H54 (cell line): ENCODE measurements at regions not wholly inside any gene's neighbourhood (a gene's known extent, or its start where the extent isn't known, plus 50 kb on each side); places are given as distances from the start of the nearest gene placed in this dataset.

Experiments
- DNase-seq: peaks from one replicate; pipeline ENCODE4 v3.0.0; 2011; ENCODE audit warnings: low spot score, mixed read lengths; ENCODE audit not compliant: insufficient read length
- FAIRE-seq: peaks from 3 replicates; lab custom pipeline; 2011; peaks lifted over from hg19 to GRCh38; lab: Jason Lieb, UNC
- POLR2A ChIP-seq: IDR thresholded peaks from 2 replicates; pipeline ENCODE4 v1.6.1; 2011; ENCODE audit warnings: low read depth, mild to moderate bottlenecking, low read length

DNA sequence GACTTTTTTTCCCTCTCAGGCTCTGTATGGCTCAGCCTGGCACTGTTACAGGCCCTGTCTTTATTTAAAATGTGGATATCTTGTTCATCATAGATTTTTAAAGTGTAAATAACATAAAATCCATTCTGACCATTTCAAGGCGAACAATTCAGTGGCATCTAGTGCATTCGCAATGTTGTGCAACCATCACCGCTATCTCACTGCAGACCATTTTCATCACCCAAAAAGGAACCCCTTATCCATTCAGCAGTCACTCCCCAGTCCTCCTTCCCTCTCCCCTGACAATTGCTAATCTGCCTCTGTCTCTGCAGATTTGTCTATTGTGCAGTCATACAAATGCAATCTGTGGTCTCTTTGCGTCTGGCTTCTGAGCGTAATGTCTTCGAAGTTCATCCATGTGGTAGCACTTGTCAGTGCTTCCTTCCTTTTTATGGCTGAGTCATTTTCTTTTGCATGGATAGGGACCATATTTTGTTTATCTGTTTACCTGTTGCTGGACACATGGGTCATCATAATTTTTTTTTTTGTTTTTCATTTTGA is 148.8 kb upstream of the LHX5 start:
- DNase-seq (no peak), FAIRE-seq (no peak)
- TF ChIP-seq POLR2A: no peak

DNA sequence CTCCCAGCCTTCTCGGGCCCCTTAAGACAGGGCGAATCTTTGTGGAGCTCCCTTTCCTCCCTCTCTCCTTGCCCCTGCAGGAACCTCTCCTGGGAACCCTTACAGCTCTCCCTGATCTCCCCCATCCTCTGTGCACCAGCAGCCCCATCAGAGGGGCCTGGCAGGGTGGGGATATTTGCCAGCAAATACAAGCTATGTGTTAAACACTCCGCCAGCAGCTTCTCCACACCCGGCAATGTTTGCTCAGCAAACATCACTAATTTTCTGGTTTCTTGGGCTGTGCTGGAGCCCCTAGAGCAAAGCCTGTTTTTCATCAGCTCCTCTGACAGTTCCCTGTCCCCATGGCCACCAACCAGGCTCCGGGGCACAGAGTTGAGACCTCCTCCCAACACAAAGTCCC is 147.5 kb upstream of the LHX5 start:
- FAIRE-seq: no peak
- no peak for DNase-seq
- no peak for TF ChIP-seq POLR2A

- no peak for TF ChIP-seq POLR2A
- FAIRE-seq: no peak
- no peak for DNase-seq
Observed at GRCh38 chr12:113613414-113613813, 141.7 kb upstream of the LHX5 start.

DNA sequence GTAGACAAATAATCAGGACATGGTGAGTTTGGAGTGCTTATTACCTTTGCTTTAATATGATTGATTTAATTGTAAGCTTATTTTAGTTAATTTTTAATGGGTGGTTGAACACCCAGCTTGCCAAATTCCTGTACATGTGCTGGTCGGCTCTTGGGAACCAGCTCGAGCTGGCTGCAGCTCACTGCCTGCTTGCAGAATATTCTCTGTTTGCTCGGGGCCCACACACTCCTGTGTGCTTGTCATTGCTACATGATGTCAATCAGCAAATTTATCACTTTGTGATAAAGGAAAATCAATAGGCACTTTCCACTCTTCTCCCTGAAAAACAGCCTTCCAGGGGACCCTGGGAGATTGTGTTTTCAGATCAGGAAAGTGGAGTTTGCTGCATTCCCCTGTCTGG is 141.1 kb upstream of the LHX5 start:
- no peak for FAIRE-seq
- DNase-seq: no peak
- TF ChIP-seq POLR2A: no peak

- FAIRE-seq (no peak), DNase-seq (no peak)
- TF ChIP-seq POLR2A: no peak
Observed at GRCh38 chr12:113612076-113612728, 140.5 kb upstream of the LHX5 start.

- no peak for FAIRE-seq
- TF ChIP-seq POLR2A: no peak
Observed at GRCh38 chr12:113611652-113612051, 140.0 kb upstream of the LHX5 start.

GRCh38 chr12:113610698-113611097 is 139.0 kb upstream of the LHX5 start:
- DNase-seq: no peak
- no peak for TF ChIP-seq POLR2A
- FAIRE-seq: no peak

More at GRCh38 chr12:113611652-113612051, 140.0 kb upstream of the LHX5 start:
- no peak for DNase-seq

GRCh38 chr12:113609692-113610469 is 138.2 kb upstream of the LHX5 start:
- no peak for TF ChIP-seq POLR2A
- no peak for DNase-seq
- no peak for FAIRE-seq

DNA sequence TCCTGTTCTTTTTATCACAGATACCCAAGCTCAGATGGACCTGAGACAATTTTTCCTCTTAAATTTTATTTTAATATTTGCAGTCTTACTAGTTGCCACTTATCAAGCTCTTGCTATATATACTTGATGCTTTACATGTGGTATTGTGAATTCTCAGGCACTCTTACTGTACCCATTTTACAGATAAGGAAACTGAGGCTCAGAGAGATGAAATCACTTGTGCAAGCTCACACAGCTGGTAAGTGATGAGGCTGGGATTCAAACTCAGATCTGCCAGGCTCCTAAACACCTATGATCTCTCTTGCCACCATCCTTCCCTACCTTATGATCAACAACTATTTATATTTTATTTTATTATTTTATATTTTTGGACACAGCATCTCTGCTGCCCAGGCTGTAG is 133.0 kb upstream of the LHX5 start:
- FAIRE-seq (no peak), DNase-seq (no peak)
- TF ChIP-seq POLR2A: no peak

DNA sequence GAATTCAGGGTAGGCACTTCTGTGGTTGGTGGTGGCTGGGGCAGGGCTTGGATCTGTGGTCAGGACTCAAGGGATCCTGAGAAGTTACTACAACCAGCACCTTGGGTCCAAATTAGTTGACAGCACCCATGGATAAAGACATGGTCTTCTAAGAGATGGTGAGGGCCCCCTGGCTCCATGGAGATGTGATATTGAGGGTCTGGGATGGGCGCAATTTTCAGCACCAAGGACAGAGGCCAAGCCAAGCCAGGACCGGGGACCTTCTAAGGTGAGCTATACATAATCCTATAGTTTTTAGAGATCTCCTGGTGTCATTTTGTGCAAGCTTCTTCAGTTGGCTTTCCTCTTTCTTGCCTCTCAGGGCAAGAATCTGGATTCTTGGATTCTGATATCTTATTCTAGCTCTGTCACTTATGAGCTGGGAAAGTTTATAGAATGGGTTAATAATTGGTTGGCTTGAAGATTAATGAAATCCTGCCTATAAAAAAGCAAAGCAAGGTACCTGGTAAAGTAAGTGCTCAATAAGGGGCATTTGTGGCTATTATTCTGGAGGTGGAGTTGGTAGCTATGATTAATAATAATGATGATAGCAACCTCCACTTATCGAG is 130.1 kb upstream of the LHX5 start:
- DNase-seq: no peak
- TF ChIP-seq POLR2A: no peak
- FAIRE-seq: no peak

GRCh38 chr12:113598815-113599406 is 127.2 kb upstream of the LHX5 start:
- TF ChIP-seq POLR2A: no peak
- FAIRE-seq (no peak), DNase-seq (no peak)

DNA sequence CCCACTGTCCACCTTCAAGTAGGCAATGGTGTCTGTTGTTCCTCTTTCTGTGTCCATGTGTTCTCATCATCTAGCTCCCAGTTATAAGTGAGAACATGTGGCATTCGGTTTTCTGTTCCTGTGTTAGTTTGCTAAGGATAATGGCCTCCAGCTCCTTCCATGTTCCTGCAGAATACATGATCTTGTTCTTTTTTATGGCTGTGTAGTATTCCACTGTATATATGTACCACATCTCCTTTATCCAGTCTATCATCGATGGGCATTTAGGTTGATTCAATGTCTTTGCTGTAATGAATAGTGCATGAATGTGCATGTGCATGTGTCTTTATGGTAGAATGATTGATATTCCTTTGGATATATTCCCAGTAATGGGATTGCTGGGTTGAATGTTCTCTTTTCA is 123.3 kb upstream of the LHX5 start:
- DNase-seq (no peak), FAIRE-seq (no peak)
- TF ChIP-seq POLR2A: no peak

DNA sequence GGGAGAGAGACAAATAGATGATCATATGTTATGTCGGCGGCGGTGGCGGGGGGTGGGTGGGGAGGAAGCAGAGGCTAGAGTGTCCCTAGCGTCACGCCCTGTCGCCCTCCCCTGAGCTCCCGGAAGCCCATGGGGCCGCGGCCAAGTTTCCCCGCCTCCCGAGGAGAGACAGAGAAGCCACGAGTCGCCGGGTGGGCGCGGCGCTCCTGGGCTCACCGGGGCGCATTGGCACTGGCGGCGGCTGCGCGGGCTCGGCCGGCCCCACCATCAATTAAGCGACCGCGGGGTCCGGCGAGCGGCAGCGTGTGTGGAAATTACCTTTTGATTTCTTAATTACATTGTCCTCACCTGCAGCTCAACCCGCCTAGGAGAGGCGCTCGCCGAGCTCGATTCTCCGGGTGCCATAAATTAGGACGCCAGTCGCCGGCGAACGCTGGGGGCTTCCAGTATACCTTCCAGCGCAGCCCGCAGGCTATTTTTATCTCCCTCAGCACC is 119.9 kb upstream of the LHX5 start:
- DNase-seq: no peak
- TF ChIP-seq POLR2A: no peak
- no peak for FAIRE-seq

DNA sequence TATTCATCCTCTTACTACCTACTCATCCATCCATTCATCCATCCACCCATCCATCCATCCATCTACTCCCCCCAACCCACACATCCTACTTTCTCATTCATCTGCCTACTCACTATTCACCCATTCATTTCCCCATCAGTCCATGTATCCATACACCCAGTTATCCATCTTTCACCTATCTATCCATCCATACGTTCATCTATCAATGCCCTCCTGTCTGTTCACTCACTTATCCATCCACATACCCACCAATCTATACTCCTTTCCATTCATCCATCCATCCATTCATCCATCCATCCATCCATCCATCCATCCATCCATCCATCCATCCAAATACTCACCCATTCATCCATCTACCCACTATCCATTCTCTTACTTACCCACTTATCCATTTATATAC is 117.8 kb upstream of the LHX5 start:
- no peak for FAIRE-seq
- no peak for TF ChIP-seq POLR2A
- DNase-seq: no peak

- DNase-seq: no peak
- no peak for TF ChIP-seq POLR2A
- no peak for FAIRE-seq
Observed at GRCh38 chr12:113587720-113588119, 116.0 kb upstream of the LHX5 start.
